ENCODE measurements at regions not wholly inside any gene's neighbourhood (a gene's known extent, or its start where the extent isn't known, plus 50 kb on each side); places are given as distances from the start of the nearest gene placed in this dataset.
A peak's percentile ranks its signal among the peaks of the same experiment; 100 is the strongest.

DNA sequence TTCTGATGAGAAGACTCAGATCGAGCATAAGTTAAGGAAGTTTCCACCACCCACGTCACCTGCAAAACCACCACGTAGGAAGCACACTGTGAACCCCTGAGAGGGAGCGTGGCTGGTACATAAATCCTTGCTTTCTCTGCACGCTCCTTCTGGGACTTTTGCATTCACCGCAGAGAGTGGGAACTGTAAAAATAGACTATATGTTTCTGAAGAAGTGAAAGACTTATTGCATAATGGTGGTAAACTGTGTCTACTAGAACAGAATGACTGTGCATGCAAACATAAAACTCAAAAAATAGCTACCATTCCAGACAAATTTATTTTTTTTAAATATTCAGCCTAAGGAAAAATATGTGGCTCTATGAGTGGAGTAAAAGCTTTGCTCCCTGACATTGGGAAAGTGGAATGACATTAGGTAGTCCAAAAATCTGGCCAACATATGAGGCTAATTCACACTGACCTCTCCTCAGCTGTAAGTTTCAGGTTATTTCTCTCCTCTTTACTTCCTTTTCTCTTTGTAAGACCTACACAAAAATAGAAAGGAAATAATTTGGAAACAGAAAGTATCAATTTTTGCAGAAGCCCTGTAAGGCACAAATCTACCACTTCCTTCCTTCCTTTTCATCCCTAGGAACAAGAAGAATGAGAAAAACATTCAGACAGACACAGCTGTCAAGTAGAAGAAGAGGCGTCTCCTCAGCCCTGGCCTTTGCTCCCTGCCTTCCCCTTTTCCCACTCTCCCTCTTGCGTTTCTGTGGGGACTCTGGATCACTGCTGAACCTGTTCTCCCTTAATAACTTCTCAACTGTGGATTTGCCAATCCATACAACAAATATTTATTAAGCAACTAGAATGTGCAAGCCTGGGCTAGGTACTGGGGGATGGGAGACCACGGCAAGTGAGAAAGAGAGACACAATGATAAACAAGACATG, 264.3 kb upstream of the FOXN3 start:
- no peaks in the 10 kb centered on the region for H3K27me3 ChIP-seq (ENCODE audit: insufficient read depth, poor library complexity, severe bottlenecking)
- H3K27ac ChIP-seq (replicated peaks), result peak overlapping the region; percentile 35
- no peak for TF ChIP-seq POLR2AphosphoS5 (IDR thresholded peaks at IDR 0.05; ENCODE audit: low read depth)
- peak; percentile 50 for TF ChIP-seq SPI1 (IDR thresholded peaks at IDR 0.05; ENCODE audit: borderline replicate concordance, low read depth)
- TF ChIP-seq, protein P1, sequence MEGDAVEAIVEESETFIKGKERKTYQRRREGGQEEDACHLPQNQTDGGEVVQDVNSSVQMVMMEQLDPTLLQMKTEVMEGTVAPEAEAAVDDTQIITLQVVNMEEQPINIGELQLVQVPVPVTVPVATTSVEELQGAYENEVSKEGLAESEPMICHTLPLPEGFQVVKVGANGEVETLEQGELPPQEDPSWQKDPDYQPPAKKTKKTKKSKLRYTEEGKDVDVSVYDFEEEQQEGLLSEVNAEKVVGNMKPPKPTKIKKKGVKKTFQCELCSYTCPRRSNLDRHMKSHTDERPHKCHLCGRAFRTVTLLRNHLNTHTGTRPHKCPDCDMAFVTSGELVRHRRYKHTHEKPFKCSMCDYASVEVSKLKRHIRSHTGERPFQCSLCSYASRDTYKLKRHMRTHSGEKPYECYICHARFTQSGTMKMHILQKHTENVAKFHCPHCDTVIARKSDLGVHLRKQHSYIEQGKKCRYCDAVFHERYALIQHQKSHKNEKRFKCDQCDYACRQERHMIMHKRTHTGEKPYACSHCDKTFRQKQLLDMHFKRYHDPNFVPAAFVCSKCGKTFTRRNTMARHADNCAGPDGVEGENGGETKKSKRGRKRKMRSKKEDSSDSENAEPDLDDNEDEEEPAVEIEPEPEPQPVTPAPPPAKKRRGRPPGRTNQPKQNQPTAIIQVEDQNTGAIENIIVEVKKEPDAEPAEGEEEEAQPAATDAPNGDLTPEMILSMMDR (IDR thresholded peaks at IDR 0.05; ENCODE audit: insufficient read depth, low read length), result no peak
- DNase-seq (ENCODE audit: low read depth in 1 of 2, low spot score in 1 of 2), result peak; percentile 14 to 41
- peak overlapping the region; percentile 14 for H3K4me3 ChIP-seq (replicated peaks; ENCODE audit: insufficient read depth, low read length)

DNA sequence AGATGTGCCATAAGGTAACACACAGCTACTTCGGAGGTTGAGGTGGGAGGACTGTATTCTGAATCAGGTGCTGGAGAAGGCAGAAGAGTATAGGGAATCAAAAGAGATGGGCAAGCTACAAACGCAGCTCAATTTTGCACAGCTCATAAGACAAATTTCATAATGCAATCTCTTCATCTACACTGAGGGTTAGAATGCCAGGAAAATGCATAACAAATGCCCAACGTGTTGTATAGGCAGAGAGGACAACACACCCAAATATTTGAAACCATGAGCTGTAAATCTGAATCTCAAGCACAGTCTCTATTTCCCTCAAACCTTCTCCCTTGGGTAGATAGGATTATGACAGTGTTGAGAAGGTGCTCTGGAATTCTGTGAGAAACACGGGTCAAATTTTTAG, 263.1 kb upstream of the FOXN3 start:
- H3K27me3 ChIP-seq (ENCODE audit: insufficient read depth, poor library complexity, severe bottlenecking), result no peaks in the 10 kb centered on the region
- no peak for DNase-seq (ENCODE audit: low read depth in 1 of 2, low spot score in 1 of 2)
- no peak overlapping the region for H3K4me3 ChIP-seq (replicated peaks; ENCODE audit: insufficient read depth, low read length)
- TF ChIP-seq POLR2AphosphoS5 (IDR thresholded peaks at IDR 0.05; ENCODE audit: low read depth), result no peak
- TF ChIP-seq, protein P2, sequence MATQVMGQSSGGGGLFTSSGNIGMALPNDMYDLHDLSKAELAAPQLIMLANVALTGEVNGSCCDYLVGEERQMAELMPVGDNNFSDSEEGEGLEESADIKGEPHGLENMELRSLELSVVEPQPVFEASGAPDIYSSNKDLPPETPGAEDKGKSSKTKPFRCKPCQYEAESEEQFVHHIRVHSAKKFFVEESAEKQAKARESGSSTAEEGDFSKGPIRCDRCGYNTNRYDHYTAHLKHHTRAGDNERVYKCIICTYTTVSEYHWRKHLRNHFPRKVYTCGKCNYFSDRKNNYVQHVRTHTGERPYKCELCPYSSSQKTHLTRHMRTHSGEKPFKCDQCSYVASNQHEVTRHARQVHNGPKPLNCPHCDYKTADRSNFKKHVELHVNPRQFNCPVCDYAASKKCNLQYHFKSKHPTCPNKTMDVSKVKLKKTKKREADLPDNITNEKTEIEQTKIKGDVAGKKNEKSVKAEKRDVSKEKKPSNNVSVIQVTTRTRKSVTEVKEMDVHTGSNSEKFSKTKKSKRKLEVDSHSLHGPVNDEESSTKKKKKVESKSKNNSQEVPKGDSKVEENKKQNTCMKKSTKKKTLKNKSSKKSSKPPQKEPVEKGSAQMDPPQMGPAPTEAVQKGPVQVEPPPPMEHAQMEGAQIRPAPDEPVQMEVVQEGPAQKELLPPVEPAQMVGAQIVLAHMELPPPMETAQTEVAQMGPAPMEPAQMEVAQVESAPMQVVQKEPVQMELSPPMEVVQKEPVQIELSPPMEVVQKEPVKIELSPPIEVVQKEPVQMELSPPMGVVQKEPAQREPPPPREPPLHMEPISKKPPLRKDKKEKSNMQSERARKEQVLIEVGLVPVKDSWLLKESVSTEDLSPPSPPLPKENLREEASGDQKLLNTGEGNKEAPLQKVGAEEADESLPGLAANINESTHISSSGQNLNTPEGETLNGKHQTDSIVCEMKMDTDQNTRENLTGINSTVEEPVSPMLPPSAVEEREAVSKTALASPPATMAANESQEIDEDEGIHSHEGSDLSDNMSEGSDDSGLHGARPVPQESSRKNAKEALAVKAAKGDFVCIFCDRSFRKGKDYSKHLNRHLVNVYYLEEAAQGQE (IDR thresholded peaks at IDR 0.05; ENCODE audit: insufficient replicate concordance, low read depth), result no peak
- TF ChIP-seq, protein P1 (IDR thresholded peaks at IDR 0.05; ENCODE audit: insufficient read depth, low read length), result no peak
- no peak overlapping the region for H3K27ac ChIP-seq (replicated peaks)

DNA sequence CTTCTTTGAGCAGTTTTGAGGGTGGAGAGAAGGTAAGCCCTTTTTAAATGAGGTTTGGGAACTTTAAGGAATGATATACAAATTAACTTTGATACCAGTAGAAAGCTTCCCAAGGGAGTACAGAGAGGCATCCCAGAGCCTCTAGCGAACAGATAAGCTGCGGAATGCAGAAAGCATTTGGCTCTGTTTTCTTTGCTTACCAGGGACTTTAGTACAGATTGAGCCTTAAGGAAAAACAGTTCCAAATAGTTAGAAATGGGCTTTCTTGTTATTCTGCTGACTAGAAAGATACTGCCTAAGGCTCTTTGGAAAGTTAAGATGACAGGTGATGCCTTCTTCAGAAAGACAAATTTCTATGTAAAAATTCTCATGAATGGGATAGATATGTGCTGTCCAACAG, 261.7 kb upstream of the FOXN3 start:
- H3K4me3 ChIP-seq (replicated peaks; ENCODE audit: insufficient read depth, low read length), result no peak overlapping the region
- H3K27ac ChIP-seq (replicated peaks), result no peak overlapping the region
- TF ChIP-seq, protein P1 (IDR thresholded peaks at IDR 0.05; ENCODE audit: insufficient read depth, low read length), result no peak
- TF ChIP-seq POLR2AphosphoS5 (IDR thresholded peaks at IDR 0.05; ENCODE audit: low read depth) (no peak), GABPA (IDR thresholded peaks at IDR 0.05; ENCODE audit: low read depth) (no peak), SPI1 (IDR thresholded peaks at IDR 0.05; ENCODE audit: borderline replicate concordance, low read depth) (no peak)
- TF ChIP-seq, protein P2 (IDR thresholded peaks at IDR 0.05; ENCODE audit: insufficient replicate concordance, low read depth), result no peak

More for the DNA sequence above, 261.7 kb upstream of the FOXN3 start:
- DNase-seq (ENCODE audit: low read depth in 1 of 2, low spot score in 1 of 2), result no peak
- no peaks in the 10 kb centered on the region for H3K27me3 ChIP-seq (ENCODE audit: insufficient read depth, poor library complexity, severe bottlenecking)
